ENCODE measurements at regions not wholly inside any gene's neighbourhood (a gene's known extent, or its start where the extent isn't known, plus 50 kb on each side); places are given as distances from the start of the nearest gene placed in this dataset.

- Histone ChIP-seq H3K4me3 (replicated peaks in 1 of 4; ENCODE audit: control extremely low read depth in 1 of 4, insufficient read depth in 1 of 4, low read depth in 3 of 4, low read length in 4 of 4) (no peak overlapping the region), H3K36me3 (ENCODE audit: control insufficient read depth, insufficient read depth, low read length) (no peaks in the 10 kb centered on the region), H3K9me3 (ENCODE audit: control insufficient read depth, insufficient read depth, low read depth, low read length) (no peaks in the 10 kb centered on the region), H2AFZ (ENCODE audit: low read length) (no peak overlapping the region), H3K4me1 (ENCODE audit: control insufficient read depth, extremely low read depth, insufficient read depth, low read length) (no peaks in the 10 kb centered on the region), H4K20me1 (ENCODE audit: control insufficient read depth, extremely low read depth, insufficient read depth, low read length) (no peaks in the 10 kb centered on the region), H3K27ac (ENCODE audit: insufficient read depth, low read length) (no peak overlapping the region), H3K4me2 (ENCODE audit: extremely low read depth, insufficient read depth, low read length) (no peak overlapping the region), H3K79me2 (ENCODE audit: control insufficient read depth, insufficient read depth, low read length) (no peaks in the 10 kb centered on the region), H3K27me3 (ENCODE audit: control insufficient read depth, insufficient read depth, low read length) (no peaks in the 10 kb centered on the region), H3K9ac (ENCODE audit: insufficient read depth, low read length) (no peak overlapping the region)
- DNase-seq (ENCODE audit: low read depth in 2 of 2), result peak in 1 of 2 donors; percentile 47
- TF ChIP-seq EZH2 (IDR thresholded peaks at IDR 0.05; ENCODE audit: low read length, missing control alignments) (no peak), CTCF (conservative IDR thresholded peaks at IDR 0.05 in 1 of 2, IDR thresholded peaks at IDR 0.05 in 1 of 2; ENCODE audit: low read depth in 1 of 2, low read length in 2 of 2) (no peak)
Measured at GRCh38 chr13:40075281-40075680, 419.8 kb downstream of the COG6 start.

- TF ChIP-seq CTCF (conservative IDR thresholded peaks at IDR 0.05 in 1 of 2, IDR thresholded peaks at IDR 0.05 in 1 of 2; ENCODE audit: low read depth in 1 of 2, low read length in 2 of 2) (no peak), EZH2 (IDR thresholded peaks at IDR 0.05; ENCODE audit: low read length, missing control alignments) (no peak)
- Histone ChIP-seq H3K79me2 (ENCODE audit: control insufficient read depth, insufficient read depth, low read length) (no peaks in the 10 kb centered on the region), H3K4me1 (ENCODE audit: control insufficient read depth, extremely low read depth, insufficient read depth, low read length) (no peaks in the 10 kb centered on the region), H3K9ac (ENCODE audit: insufficient read depth, low read length) (no peak overlapping the region), H3K27me3 (ENCODE audit: control insufficient read depth, insufficient read depth, low read length) (no peaks in the 10 kb centered on the region), H3K9me3 (ENCODE audit: control insufficient read depth, insufficient read depth, low read depth, low read length) (no peaks in the 10 kb centered on the region), H4K20me1 (ENCODE audit: control insufficient read depth, extremely low read depth, insufficient read depth, low read length) (no peaks in the 10 kb centered on the region), H3K36me3 (ENCODE audit: control insufficient read depth, insufficient read depth, low read length) (no peaks in the 10 kb centered on the region), H3K4me2 (ENCODE audit: extremely low read depth, insufficient read depth, low read length) (no peak overlapping the region), H2AFZ (ENCODE audit: low read length) (no peak overlapping the region), H3K4me3 (replicated peaks in 1 of 4; ENCODE audit: control extremely low read depth in 1 of 4, insufficient read depth in 1 of 4, low read depth in 3 of 4, low read length in 4 of 4) (no peak overlapping the region), H3K27ac (ENCODE audit: insufficient read depth, low read length) (no peak overlapping the region)
- no peak for DNase-seq (ENCODE audit: low read depth in 2 of 2)
Measured at GRCh38 chr13:40076765-40077362, 421.4 kb downstream of the COG6 start.

GRCh38 chr13:40077396-40078027 is 422.1 kb downstream of the COG6 start:
- Histone ChIP-seq H3K79me2 (ENCODE audit: control insufficient read depth, insufficient read depth, low read length) (no peaks in the 10 kb centered on the region), H3K4me2 (ENCODE audit: extremely low read depth, insufficient read depth, low read length) (no peak overlapping the region), H2AFZ (ENCODE audit: low read length) (no peak overlapping the region), H3K27ac (ENCODE audit: insufficient read depth, low read length) (no peak overlapping the region), H3K9me3 (ENCODE audit: control insufficient read depth, insufficient read depth, low read depth, low read length) (no peaks in the 10 kb centered on the region), H3K4me1 (ENCODE audit: control insufficient read depth, extremely low read depth, insufficient read depth, low read length) (no peaks in the 10 kb centered on the region), H3K9ac (ENCODE audit: insufficient read depth, low read length) (no peak overlapping the region), H4K20me1 (ENCODE audit: control insufficient read depth, extremely low read depth, insufficient read depth, low read length) (no peaks in the 10 kb centered on the region), H3K27me3 (ENCODE audit: control insufficient read depth, insufficient read depth, low read length) (no peaks in the 10 kb centered on the region), H3K4me3 (replicated peaks in 1 of 4; ENCODE audit: control extremely low read depth in 1 of 4, insufficient read depth in 1 of 4, low read depth in 3 of 4, low read length in 4 of 4) (no peak overlapping the region), H3K36me3 (ENCODE audit: control insufficient read depth, insufficient read depth, low read length) (no peaks in the 10 kb centered on the region)
- DNase-seq (ENCODE audit: low read depth in 2 of 2), result no peak
- TF ChIP-seq CTCF (conservative IDR thresholded peaks at IDR 0.05 in 1 of 2, IDR thresholded peaks at IDR 0.05 in 1 of 2; ENCODE audit: low read depth in 1 of 2, low read length in 2 of 2) (no peak), EZH2 (IDR thresholded peaks at IDR 0.05; ENCODE audit: low read length, missing control alignments) (no peak)

Data from fibroblast of lung (primary cell).